Thyroid gland (tissue), 4 donors: ENCODE measurements at regions not wholly inside any gene's neighbourhood (a gene's known extent, or its start where the extent isn't known, plus 50 kb on each side); places are given as distances from the start of the nearest gene placed in this dataset.

ENCODE experiments used
- POLR2A ChIP-seq, 2 donors: fragments of 450-650 bp; IDR thresholded peaks; one replicate each; pipeline ENCODE4 v1.6.1; 2017; ENCODE audit warnings: antibody characterized with exemption in 2 of 2, mild to moderate bottlenecking in 2 of 2, moderate library complexity in 1 of 2
- TF ChIP-seq, protein P1 (sequence below), 6 experiments: fragments of 200-600 bp in 3 of 6; fragments of 450-650 bp in 3 of 6; sonication (generic) in 3 of 6; IDR thresholded peaks; one replicate each; pipeline ENCODE4 v1.5.1; 2016 to 2019; ENCODE audit warnings: antibody characterized with exemption in 6 of 6, mild to moderate bottlenecking in 2 of 6, inconsistent platforms in 1 of 6, moderate library complexity in 1 of 6

- TF ChIP-seq, protein P1, sequence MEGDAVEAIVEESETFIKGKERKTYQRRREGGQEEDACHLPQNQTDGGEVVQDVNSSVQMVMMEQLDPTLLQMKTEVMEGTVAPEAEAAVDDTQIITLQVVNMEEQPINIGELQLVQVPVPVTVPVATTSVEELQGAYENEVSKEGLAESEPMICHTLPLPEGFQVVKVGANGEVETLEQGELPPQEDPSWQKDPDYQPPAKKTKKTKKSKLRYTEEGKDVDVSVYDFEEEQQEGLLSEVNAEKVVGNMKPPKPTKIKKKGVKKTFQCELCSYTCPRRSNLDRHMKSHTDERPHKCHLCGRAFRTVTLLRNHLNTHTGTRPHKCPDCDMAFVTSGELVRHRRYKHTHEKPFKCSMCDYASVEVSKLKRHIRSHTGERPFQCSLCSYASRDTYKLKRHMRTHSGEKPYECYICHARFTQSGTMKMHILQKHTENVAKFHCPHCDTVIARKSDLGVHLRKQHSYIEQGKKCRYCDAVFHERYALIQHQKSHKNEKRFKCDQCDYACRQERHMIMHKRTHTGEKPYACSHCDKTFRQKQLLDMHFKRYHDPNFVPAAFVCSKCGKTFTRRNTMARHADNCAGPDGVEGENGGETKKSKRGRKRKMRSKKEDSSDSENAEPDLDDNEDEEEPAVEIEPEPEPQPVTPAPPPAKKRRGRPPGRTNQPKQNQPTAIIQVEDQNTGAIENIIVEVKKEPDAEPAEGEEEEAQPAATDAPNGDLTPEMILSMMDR (IDR thresholded peaks at IDR 0.05): no peak
- TF ChIP-seq POLR2A (IDR thresholded peaks at IDR 0.05): no peak
These were observed 237.9 kb downstream of the IPO8 start for GRCh38 chr12:30457621-30458289.
